GM18505 (cell line): ENCODE measurements at regions not wholly inside any gene's neighbourhood (a gene's known extent, or its start where the extent isn't known, plus 50 kb on each side); places are given as distances from the start of the nearest gene placed in this dataset.
"Not testable (repeated sequence)": the region's sequence is repeated elsewhere in the genome, so short reads cannot be mapped to it uniquely, and the experiment has no call there.

Experiments
- ATAC-seq: cut with Tn5 transposase; IDR thresholded peaks from one replicate; pipeline ENCODE4 v1.9.1; 2021; ENCODE audit not compliant: unreplicated experiment
- POLR2A ChIP-seq: IDR thresholded peaks from 4 replicates; pipeline ENCODE4 v1.6.1; 2011; ENCODE audit warnings: borderline replicate concordance; ENCODE audit not compliant: insufficient read depth, insufficient read length; ENCODE audit errors: extremely low read depth

GRCh38 chr5:142411103-142411502 is 86.3 kb upstream of the SPRY4 start:
- TF ChIP-seq POLR2A = no peak
- no peak for ATAC-seq

DNA sequence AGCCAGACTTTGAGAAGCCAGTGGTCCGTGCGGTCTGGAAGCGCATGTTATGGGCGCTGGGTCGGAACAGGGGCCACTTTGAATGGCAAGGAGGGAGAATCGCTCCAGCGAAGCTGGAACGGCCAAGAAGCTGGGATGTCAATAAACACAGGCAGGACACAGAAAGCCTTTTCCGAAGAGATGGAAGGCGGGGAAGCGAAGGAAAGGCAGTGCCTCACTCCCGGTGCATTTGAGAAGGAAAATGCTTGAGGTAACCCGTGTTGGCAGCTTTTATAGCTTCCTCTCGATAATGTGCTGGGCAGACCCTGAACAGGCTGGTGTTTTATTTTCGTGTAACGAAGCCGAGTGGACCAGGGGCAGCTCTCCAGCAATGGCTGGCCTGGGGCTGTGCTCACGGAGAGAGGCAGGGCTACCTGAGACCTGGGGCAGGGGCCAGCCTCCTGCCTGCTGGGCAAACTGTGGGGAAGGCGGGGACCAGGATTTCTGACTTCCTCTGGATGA is 84.2 kb upstream of the SPRY4 start:
- ATAC-seq = no peak
- no peak for TF ChIP-seq POLR2A

- ATAC-seq = no peak
These were observed 83.7 kb upstream of the SPRY4 start for GRCh38 chr5:142408536-142408935.

GRCh38 chr5:142405814-142406395 is 81.1 kb upstream of the SPRY4 start:
- ATAC-seq = no peak
- TF ChIP-seq POLR2A = no peak

More at GRCh38 chr5:142408536-142408935, 83.7 kb upstream of the SPRY4 start:
- no peak for TF ChIP-seq POLR2A

GRCh38 chr5:142405023-142405422 is 80.2 kb upstream of the SPRY4 start:
- no peak for ATAC-seq
- TF ChIP-seq POLR2A = no peak

GRCh38 chr5:142404046-142404477 is 79.2 kb upstream of the SPRY4 start:
- ATAC-seq = no peak
- TF ChIP-seq POLR2A = no peak

- TF ChIP-seq POLR2A = no peak
- ATAC-seq = no peak
These were observed 78.8 kb upstream of the SPRY4 start for GRCh38 chr5:142403583-142403982.

DNA sequence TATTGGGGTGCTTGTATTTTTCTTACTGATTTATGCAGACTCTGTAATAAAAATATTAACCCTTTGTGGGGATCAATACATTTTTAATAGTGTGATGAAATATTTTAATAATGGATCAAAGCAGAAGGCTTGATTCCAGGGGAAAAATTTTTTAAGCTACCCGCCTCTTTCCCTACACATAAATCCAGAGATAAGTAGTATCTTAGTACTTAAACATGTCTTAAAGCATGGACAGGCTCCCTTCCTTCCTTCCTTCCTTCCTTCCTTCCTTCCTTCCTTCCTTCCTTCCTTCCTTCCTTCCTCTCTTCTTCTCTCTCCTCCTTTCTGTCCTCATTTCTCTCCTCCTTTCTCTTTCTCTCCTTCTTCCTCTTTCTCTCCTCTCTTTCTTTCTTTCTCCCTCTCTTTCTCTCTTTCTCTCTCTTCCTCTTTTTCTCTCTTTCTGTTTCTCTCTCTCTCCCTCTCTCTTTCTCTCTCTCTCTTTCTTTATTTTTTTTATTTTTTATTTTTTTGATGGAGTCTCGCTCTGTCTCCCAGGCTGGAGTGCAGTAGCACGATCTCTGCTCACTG is 78.0 kb upstream of the SPRY4 start:
- no peak for ATAC-seq
- no peak for TF ChIP-seq POLR2A

GRCh38 chr5:142400415-142400814 is 75.6 kb upstream of the SPRY4 start:
- no peak for ATAC-seq
- no peak for TF ChIP-seq POLR2A

GRCh38 chr5:142399891-142400290 is 75.1 kb upstream of the SPRY4 start:
- ATAC-seq = no peak
- no peak for TF ChIP-seq POLR2A

GRCh38 chr5:142398730-142399055 is 73.9 kb upstream of the SPRY4 start:
- ATAC-seq = no peak
- no peak for TF ChIP-seq POLR2A

DNA sequence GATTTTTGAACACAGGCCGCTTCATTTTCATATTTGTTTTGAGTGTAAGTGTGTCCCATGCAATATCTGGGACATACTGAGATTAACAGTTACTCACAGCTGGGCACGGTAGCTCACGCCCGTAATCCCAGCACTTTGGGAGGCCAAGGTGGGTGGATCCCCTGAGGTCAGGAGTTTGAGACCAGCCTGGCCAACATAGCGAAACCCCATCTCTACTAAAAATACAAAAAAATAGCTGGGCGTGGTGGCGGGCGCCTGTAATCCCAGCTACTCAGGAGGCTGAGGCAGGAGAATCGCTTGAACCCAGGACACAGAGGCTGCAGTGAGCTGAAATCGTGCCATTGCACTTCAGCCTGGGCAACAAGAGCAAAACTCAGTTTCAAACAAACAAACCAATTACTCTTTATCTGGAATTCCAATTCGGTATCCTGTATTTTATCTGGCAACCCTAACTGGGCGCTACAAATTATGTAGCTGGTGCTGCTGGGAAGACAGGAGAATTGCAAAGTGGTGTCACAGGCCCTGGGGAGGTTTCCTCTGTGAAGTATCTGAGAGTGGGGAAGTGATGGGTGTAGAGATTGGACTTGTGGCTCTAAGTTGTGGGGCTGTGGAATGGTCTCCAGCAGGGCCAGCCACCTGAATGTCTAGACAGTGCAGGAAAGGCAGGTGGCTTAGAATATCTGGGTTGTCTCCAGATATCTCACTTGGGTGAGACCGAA is 73.3 kb upstream of the SPRY4 start:
- not testable (repeated sequence) for ATAC-seq

- no peak for ATAC-seq
- TF ChIP-seq POLR2A = no peak
These were observed 72.4 kb upstream of the SPRY4 start for GRCh38 chr5:142397178-142397577.

DNA sequence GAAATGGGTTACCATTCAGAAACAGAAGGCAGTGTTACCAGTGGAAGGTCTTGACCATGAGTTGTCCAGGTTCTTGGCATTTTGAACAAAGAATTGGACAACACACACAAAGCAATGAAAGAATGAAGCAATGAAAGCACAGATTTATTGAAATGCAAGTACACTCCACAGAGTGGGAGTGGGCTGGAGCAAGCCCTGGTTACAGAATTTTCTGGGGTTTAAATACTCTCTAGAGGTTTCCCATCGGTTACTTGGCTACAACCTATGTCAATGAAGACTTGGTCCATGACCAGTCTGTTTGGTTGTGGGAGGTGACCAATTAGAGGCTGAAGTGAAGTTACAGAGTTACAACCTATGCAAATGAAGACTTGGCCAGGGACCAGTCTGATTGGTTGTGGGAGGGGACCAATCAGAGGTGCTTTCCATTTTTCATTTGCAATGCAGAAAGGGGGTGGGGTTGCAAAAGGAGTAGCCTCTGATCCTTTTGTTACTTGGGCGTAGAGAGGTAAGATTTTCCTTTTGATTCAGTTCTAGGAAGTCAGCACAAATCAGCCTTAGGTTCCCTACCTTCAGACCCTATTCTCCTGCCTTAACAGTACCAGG is 71.7 kb upstream of the SPRY4 start:
- TF ChIP-seq POLR2A = no peak
- no peak for ATAC-seq
